Cardiac fibroblast (primary cell): ENCODE measurements at regions not wholly inside any gene's neighbourhood (a gene's known extent, or its start where the extent isn't known, plus 50 kb on each side); places are given as distances from the start of the nearest gene placed in this dataset.

Experiments
- DNase-seq, 2 donors: peaks; one replicate each; pipeline versions ENCODE4 v3.0.0 to v3.0.0-alpha.2; 2010; ENCODE audit warnings: low read depth in 2 of 2
- H3K4me3 ChIP-seq, 2 donors: replicated peaks in 1 of 2; 1 replicate in 1 of 2; 2 replicates in 1 of 2; pipeline ENCODE4 v1.5.1; 2011; ENCODE audit warnings: low read depth in 2 of 2, low read length in 2 of 2, mild to moderate bottlenecking in 2 of 2, moderate library complexity in 1 of 2
- TF ChIP-seq, protein P1 (sequence below): IDR thresholded peaks from one replicate; pipeline ENCODE4 v1.5.1; 2011; ENCODE audit warnings: low read depth, mild to moderate bottlenecking, low read length, inconsistent platforms

GRCh38 chr1:213714645-213715044, 273.1 kb upstream of the PROX1 start:
- TF ChIP-seq, protein P1, sequence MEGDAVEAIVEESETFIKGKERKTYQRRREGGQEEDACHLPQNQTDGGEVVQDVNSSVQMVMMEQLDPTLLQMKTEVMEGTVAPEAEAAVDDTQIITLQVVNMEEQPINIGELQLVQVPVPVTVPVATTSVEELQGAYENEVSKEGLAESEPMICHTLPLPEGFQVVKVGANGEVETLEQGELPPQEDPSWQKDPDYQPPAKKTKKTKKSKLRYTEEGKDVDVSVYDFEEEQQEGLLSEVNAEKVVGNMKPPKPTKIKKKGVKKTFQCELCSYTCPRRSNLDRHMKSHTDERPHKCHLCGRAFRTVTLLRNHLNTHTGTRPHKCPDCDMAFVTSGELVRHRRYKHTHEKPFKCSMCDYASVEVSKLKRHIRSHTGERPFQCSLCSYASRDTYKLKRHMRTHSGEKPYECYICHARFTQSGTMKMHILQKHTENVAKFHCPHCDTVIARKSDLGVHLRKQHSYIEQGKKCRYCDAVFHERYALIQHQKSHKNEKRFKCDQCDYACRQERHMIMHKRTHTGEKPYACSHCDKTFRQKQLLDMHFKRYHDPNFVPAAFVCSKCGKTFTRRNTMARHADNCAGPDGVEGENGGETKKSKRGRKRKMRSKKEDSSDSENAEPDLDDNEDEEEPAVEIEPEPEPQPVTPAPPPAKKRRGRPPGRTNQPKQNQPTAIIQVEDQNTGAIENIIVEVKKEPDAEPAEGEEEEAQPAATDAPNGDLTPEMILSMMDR, result no peak
- no peak for DNase-seq
- H3K4me3 ChIP-seq, result no peak overlapping the region

DNA sequence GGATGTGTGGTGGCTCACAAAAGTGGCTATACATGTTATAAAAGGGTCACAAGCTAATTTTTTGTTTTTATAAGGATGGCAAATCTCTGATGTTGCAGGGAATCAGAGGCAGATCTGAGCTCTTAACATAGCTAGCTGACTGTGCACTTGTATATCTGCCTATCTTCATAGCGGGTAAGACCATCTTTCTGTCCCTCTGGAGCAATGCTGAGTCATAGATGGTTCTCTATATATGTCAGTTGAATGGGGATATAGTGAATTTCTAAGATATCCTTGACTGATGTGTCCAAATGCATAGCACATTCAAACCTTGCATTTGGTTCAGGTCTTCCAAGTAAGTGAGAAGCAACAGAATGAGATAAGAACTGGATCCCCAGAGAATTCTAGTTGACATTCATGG, 272.6 kb upstream of the PROX1 start:
- TF ChIP-seq, protein P1, result no peak
- DNase-seq, result no peak
- H3K4me3 ChIP-seq, result no peak overlapping the region

GRCh38 chr1:213719462-213719861, 268.3 kb upstream of the PROX1 start:
- H3K4me3 ChIP-seq, result no peak overlapping the region
- no peak for DNase-seq
- TF ChIP-seq, protein P1, result no peak

DNA sequence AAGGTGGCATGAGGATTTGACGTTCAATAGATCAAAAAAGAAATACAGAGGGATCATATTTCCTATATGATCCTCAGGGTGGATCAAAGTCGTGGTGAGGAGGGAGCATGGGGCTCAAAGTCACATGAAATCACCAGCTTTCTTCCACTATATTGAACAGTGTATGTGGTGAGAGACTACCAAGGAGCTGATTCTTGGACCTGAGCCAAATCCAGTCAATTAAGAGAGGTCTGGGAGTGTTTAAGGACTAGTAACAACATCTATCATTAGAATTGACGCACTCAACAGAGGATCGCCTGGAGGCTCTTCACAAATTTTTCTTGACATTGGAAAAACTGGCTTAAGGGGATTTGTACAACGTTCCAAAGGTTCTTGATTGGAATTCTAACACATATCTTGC, 267.7 kb upstream of the PROX1 start:
- no peak for DNase-seq
- H3K4me3 ChIP-seq, result no peak overlapping the region
- TF ChIP-seq, protein P1, result no peak

GRCh38 chr1:213723187-213723586, 264.6 kb upstream of the PROX1 start:
- TF ChIP-seq, protein P1, result no peak
- no peak for DNase-seq
- no peak overlapping the region for H3K4me3 ChIP-seq

DNA sequence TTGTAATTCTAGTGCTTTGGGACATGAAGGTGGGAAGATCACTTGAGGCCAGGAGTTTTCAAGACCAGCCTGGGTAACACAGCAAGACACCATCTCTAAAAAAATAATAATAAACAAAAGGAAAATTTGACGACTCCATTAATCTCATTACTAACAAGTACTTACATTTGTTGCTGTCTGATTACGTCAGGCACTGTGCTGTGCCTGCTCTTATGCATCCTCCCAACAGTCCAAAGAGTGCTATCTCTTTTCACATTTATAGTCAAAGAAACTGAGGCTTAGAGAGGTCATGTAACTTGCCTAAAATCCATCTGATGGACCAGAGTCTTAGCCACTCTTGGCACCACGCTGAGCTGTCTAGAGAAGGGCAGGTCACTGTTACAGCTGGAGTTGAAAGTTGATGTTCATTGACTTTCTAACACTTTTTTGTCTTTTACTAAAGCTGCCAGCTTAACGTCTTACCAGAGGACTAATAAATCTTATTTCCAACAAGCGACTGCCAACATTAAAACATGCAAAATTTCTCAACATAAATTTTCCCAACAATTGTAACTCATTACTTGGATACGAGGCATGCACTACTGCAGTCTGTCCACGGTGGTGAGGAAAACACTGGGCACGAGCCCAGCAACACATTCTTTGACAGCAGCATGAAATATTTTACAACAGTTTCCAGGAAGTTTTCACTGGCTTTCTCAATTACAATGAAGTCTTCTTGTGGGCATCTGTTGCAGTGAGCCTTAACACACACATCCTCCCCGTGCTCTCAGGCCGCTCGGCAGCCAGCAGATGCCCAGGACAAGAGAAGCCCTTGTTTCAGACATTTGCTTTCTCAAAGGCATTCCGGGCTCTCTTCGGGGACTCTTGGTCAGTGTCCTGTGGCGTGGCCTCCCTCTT, 262.9 kb upstream of the PROX1 start:
- TF ChIP-seq, protein P1, result no peak
- H3K4me3 ChIP-seq, result no peak overlapping the region
- DNase-seq, result peak; percentile 5 to 49
